A549 (cell line): ENCODE measurements at regions not wholly inside any gene's neighbourhood (a gene's known extent, or its start where the extent isn't known, plus 50 kb on each side); places are given as distances from the start of the nearest gene placed in this dataset.

Experiments
- ATAC-seq, 2 experiments: fragments of 200-7000 bp in 1 of 2; fragments of >200 bp in 1 of 2; cut with Nextera tagmentation in 1 of 2; cut with Tn5 transposase in 1 of 2; 3 replicates each; pipeline versions ENCODE4 v1.8.0 to v1.9.1; 2018 to 2020; ENCODE audit warnings: mild to moderate bottlenecking in 1 of 2, moderate library complexity in 1 of 2
- CTCF ChIA-PET: fragments of 300-600 bp; sonication (Branson Sonifier 250); formaldehyde crosslinking; extraction: SDS; loops from one replicate; lab custom pipeline; 2021; ENCODE audit warnings: antibody characterized with exemption, inconsistent platforms; lab: Yijun Ruan, JAX
- POLR2A ChIA-PET: fragments of 350-600 bp; formaldehyde crosslinking; extraction: SDS; loops from one replicate; lab custom pipeline; 2021; ENCODE audit warnings: antibody characterized with exemption, inconsistent platforms; lab: Yijun Ruan, JAX
- DNase-seq, 2 experiments: peaks; one replicate each; pipeline versions ENCODE4 v3.0.0 to v3.0.0-alpha.2; 2011 to 2016; ENCODE audit warnings: low read depth in 1 of 2, low spot score in 1 of 2
- FAIRE-seq: peaks from 2 replicates; lab custom pipeline; 2011; peaks lifted over from hg19 to GRCh38; lab: Jason Lieb, UNC
- H3K27ac ChIP-seq, 2 experiments: fragments of >200 bp; sonication (Bioruptor Twin); formaldehyde crosslinking; 3 replicates each; pipeline ENCODE4 v1.5.1; 2016 to 2017
- H3K4me1 ChIP-seq: fragments of >200 bp; sonication (Bioruptor Twin); formaldehyde crosslinking; 3 replicates; pipeline ENCODE4 v1.6.1; 2016
- H3K4me2 ChIP-seq: fragments of >200 bp; sonication (Bioruptor Twin); formaldehyde crosslinking; 3 replicates; pipeline ENCODE4 v1.6.1; 2016
- H3K4me3 ChIP-seq: fragments of >200 bp; sonication (Bioruptor Twin); formaldehyde crosslinking; 3 replicates; pipeline ENCODE4 v1.5.1; 2016
- H3K9me3 ChIP-seq: fragments of >200 bp; sonication (Bioruptor Twin); formaldehyde crosslinking; 3 replicates; pipeline ENCODE4 v1.6.1; 2016
- BHLHE40 ChIP-seq: IDR thresholded peaks from 2 replicates; pipeline ENCODE4 v1.6.1; 2012; ENCODE audit warnings: low read depth, low read length, inconsistent platforms
- CHD2 ChIP-seq: fragments of 150-350 bp; IDR thresholded peaks from 2 replicates; pipeline ENCODE4 v1.6.1; 2014; ENCODE audit warnings: low read length; ENCODE audit not compliant: partially characterized antibody
- EHMT2 ChIP-seq: fragments of 200-600 bp; sonication (generic); IDR thresholded peaks from 2 replicates; pipeline ENCODE4 v1.6.1; 2016; ENCODE audit warnings: antibody characterized with exemption, low read depth, mild to moderate bottlenecking, moderate library complexity
- ESRRA ChIP-seq: fragments of 150-350 bp; IDR thresholded peaks from 2 replicates; pipeline ENCODE4 v1.6.1; 2014; ENCODE audit warnings: mild to moderate bottlenecking, low read length, borderline replicate concordance
- GATA3 ChIP-seq: IDR thresholded peaks from 2 replicates; pipeline ENCODE4 v1.6.1; 2012; ENCODE audit warnings: borderline replicate concordance
- HOXB5 ChIP-seq: fragments of 250-450 bp; sonication (Bioruptor Pico); IDR thresholded peaks from 2 replicates; pipeline ENCODE4 v1.5.0; 2020; ENCODE audit warnings: mild to moderate bottlenecking, moderate library complexity
- JUN ChIP-seq, 2 experiments: fragments of >200 bp; sonication (Bioruptor Twin); formaldehyde crosslinking; IDR thresholded peaks; 2 replicates in 1 of 2; 3 replicates in 1 of 2; pipeline ENCODE4 v1.6.1; 2016 to 2017
- MAZ ChIP-seq: fragments of 150-350 bp; IDR thresholded peaks from 2 replicates; pipeline ENCODE4 v1.6.1; 2014; ENCODE audit warnings: antibody characterized with exemption, low read depth, low read length, borderline replicate concordance
- NFE2L2 ChIP-seq: fragments of 150-350 bp; conservative IDR thresholded peaks from 2 replicates; pipeline ENCODE4 v1.6.1; 2014; ENCODE audit warnings: low read length
- NPAS2 ChIP-seq: fragments of 250-450 bp; sonication (Bioruptor Pico); IDR thresholded peaks from 2 replicates; pipeline ENCODE4 v1.8.0; 2022; ENCODE audit warnings: mild to moderate bottlenecking, moderate library complexity, borderline replicate concordance
- NR3C1 ChIP-seq: fragments of >200 bp; sonication (Bioruptor Twin); formaldehyde crosslinking; IDR thresholded peaks from 3 replicates; pipeline ENCODE4 v1.6.1; 2017
- POLR2A ChIP-seq: IDR thresholded peaks from 2 replicates; pipeline ENCODE4 v1.6.1; 2012; ENCODE audit warnings: mild to moderate bottlenecking, low read length
- RAD21 ChIP-seq, 2 experiments: fragments of >200 bp in 1 of 2; sonication (Bioruptor Twin) in 1 of 2; formaldehyde crosslinking in 1 of 2; IDR thresholded peaks in 1 of 2; conservative IDR thresholded peaks in 1 of 2; 2 replicates in 1 of 2; 3 replicates in 1 of 2; pipeline ENCODE4 v1.6.1; 2012 to 2018; ENCODE audit warnings: inconsistent platforms in 1 of 2
- RCOR1 ChIP-seq: fragments of 150-350 bp; IDR thresholded peaks from 2 replicates; pipeline ENCODE4 v1.6.1; 2014; ENCODE audit warnings: antibody characterized with exemption, low read length, low read depth
- ZFP36 ChIP-seq: fragments of 450-650 bp; IDR thresholded peaks from 2 replicates; pipeline ENCODE4 v1.6.1; 2014; ENCODE audit warnings: borderline replicate concordance; ENCODE audit not compliant: partially characterized antibody
- ZSCAN20 ChIP-seq: fragments of 250-450 bp; sonication (Bioruptor Pico); IDR thresholded peaks from 2 replicates; pipeline ENCODE4 v1.8.0; 2022; ENCODE audit warnings: mild to moderate bottlenecking, moderate library complexity
- WGBS: methylation state at CpG from one replicate; pipeline ENCODE4 v1.1.6; 2017; ENCODE audit errors: missing lambda C conversion rate; 5-methylcytosine and 5-hydroxymethylcytosine counted together
- TF ChIP-seq, protein P1 (sequence below): fragments of >200 bp; sonication (Bioruptor Twin); formaldehyde crosslinking; IDR thresholded peaks from 2 replicates; pipeline ENCODE4 v1.6.1; 2016
- TF ChIP-seq, protein P2 (sequence below): fragments of >200 bp; sonication (Bioruptor Twin); formaldehyde crosslinking; IDR thresholded peaks from 3 replicates; pipeline ENCODE4 v1.6.1; 2016
- TF ChIP-seq, protein P3 (sequence below): fragments of 150-350 bp; IDR thresholded peaks from 2 replicates; pipeline ENCODE4 v1.6.1; 2014; ENCODE audit warnings: low read depth, mild to moderate bottlenecking, low read length
- TF ChIP-seq, protein P4 (sequence below): fragments of 250-450 bp; sonication (Bioruptor Pico); IDR thresholded peaks from 2 replicates; pipeline ENCODE4 v1.5.0; 2020; ENCODE audit warnings: low read depth, mild to moderate bottlenecking, moderate library complexity

DNA sequence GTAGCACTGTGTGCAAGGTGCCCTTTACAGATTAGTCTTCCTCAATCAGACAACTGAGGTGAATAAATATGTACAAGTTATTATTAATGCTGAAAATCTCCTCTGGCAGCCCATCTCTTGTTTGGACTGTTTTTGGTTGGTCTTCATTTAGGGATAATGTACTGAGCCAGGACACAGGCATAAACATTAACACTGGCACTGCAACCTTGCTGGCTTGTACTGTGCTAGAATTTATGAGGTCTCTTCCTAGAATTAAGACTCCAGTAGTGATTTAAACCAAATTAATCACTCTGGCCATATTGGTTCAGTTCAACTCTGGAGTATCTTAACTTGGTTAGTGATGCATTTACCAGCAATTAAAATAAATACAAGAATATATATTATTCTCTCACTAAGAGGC is 244.7 kb upstream of the GK2 start:
- no peak for TF ChIP-seq ESRRA
- TF ChIP-seq NFE2L2 = no peak
- no peak for TF ChIP-seq ZSCAN20 (CRISPR knock-in tag)
- no peak for TF ChIP-seq GATA3
- TF ChIP-seq, protein P1, sequence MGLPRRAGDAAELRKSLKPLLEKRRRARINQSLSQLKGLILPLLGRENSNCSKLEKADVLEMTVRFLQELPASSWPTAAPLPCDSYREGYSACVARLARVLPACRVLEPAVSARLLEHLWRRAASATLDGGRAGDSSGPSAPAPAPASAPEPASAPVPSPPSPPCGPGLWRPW = no peak
- TF ChIP-seq RCOR1 = no peak
- no peak for TF ChIP-seq CHD2
- no peak for TF ChIP-seq NPAS2 (CRISPR knock-in tag)
- TF ChIP-seq, protein P2, sequence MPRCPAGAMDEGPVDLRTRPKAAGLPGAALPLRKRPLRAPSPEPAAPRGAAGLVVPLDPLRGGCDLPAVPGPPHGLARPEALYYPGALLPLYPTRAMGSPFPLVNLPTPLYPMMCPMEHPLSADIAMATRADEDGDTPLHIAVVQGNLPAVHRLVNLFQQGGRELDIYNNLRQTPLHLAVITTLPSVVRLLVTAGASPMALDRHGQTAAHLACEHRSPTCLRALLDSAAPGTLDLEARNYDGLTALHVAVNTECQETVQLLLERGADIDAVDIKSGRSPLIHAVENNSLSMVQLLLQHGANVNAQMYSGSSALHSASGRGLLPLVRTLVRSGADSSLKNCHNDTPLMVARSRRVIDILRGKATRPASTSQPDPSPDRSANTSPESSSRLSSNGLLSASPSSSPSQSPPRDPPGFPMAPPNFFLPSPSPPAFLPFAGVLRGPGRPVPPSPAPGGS = no peak
- TF ChIP-seq ZFP36 = no peak
- TF ChIP-seq EHMT2 = no peak
- no peak for TF ChIP-seq MAZ
- TF ChIP-seq BHLHE40 = no peak
- no peak for TF ChIP-seq NR3C1
- TF ChIP-seq, protein P3, sequence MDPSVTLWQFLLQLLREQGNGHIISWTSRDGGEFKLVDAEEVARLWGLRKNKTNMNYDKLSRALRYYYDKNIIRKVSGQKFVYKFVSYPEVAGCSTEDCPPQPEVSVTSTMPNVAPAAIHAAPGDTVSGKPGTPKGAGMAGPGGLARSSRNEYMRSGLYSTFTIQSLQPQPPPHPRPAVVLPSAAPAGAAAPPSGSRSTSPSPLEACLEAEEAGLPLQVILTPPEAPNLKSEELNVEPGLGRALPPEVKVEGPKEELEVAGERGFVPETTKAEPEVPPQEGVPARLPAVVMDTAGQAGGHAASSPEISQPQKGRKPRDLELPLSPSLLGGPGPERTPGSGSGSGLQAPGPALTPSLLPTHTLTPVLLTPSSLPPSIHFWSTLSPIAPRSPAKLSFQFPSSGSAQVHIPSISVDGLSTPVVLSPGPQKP = no peak
- TF ChIP-seq JUN (IDR thresholded peaks at IDR 0.05) = no peak
- no peak for TF ChIP-seq RAD21 (conservative IDR thresholded peaks at IDR 0.05 in 1 of 2, IDR thresholded peaks at IDR 0.05 in 1 of 2)
- TF ChIP-seq, all 56 proteins: peak for 0
- Histone ChIP-seq H3K27ac (no peak overlapping the region), H3K4me3 (no peak overlapping the region), H3K4me1 (no peaks in the 10 kb centered on the region), H3K9me3 (no peaks in the 10 kb centered on the region), H3K4me2 (no peak overlapping the region)
- DNase-seq = no peak
- ChIA-PET POLR2A (no interaction called here), CTCF (no interaction called here)
- ATAC-seq = no peak
- FAIRE-seq = no peak

DNA sequence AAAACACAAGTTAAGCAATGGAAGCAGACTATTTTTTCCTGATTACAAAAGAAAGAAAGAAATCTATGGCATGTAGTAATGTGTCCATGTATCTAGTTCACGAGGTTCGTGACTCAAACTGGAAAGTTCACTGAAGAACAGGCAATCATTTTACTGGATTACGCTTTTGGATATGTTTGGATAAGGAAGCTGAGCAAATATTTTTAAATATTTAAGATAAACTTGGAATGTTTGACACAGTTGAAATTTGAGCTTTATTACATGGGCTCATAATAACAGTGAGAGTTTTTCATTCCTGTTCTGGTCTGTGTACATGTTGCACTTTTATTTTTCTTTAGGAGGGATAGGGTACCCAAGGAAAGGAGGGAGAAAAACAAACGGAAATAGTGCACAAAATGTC is 244.2 kb upstream of the GK2 start:
- FAIRE-seq (no peak), DNase-seq (no peak), ATAC-seq (no peak)
- Histone ChIP-seq H3K4me2 (no peak overlapping the region), H3K4me1 (no peaks in the 10 kb centered on the region), H3K4me3 (no peak overlapping the region), H3K9me3 (no peaks in the 10 kb centered on the region), H3K27ac (no peak overlapping the region)
- WGBS = 0% methylated on average over 4 of the region's 4 CpGs
- POLR2A ChIA-PET = no interaction called here
- CTCF ChIA-PET = no interaction called here
- TF ChIP-seq MAZ (no peak), POLR2A (no peak), HOXB5 (CRISPR knock-in tag) (no peak)

DNA sequence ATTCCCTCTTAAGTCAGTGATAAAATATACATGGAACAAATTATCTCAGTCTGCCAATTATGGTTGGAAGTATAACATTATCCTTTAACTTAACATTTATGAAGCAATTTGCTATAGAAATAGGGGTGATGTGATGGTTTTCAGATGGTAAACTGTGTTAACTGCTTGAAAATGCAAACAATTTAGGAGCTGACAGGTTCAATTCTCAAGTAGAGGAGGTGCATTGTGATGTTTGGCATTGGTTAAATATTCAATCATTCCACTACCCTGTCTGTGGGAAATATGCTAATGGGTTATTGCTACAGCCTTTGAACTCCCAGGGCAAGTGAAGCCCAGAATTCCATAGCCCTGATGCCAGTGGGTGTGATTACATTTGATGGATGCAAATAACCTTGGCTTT is 243.4 kb upstream of the GK2 start:
- no peak overlapping the region for H3K27ac ChIP-seq
- CTCF ChIA-PET = no interaction called here
- no peak overlapping the region for H3K4me3 ChIP-seq
- no peak overlapping the region for H3K4me2 ChIP-seq
- DNase-seq (no peak), ATAC-seq (no peak), FAIRE-seq (no peak)
- TF ChIP-seq, protein P4, sequence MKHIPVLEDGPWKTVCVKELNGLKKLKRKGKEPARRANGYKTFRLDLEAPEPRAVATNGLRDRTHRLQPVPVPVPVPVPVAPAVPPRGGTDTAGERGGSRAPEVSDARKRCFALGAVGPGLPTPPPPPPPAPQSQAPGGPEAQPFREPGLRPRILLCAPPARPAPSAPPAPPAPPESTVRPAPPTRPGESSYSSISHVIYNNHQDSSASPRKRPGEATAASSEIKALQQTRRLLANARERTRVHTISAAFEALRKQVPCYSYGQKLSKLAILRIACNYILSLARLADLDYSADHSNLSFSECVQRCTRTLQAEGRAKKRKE (CRISPR knock-in tag) = no peak
- POLR2A ChIA-PET = no interaction called here
- no peaks in the 10 kb centered on the region for H3K9me3 ChIP-seq
- H3K4me1 ChIP-seq = no peaks in the 10 kb centered on the region
